ENCODE measurements at regions not wholly inside any gene's neighbourhood (a gene's known extent, or its start where the extent isn't known, plus 50 kb on each side); places are given as distances from the start of the nearest gene placed in this dataset.
"Not testable (repeated sequence)": the region's sequence is repeated elsewhere in the genome, so short reads cannot be mapped to it uniquely, and the experiment has no call there.

- not testable (repeated sequence) for DNase-seq (ENCODE audit: extremely low spot score, unreplicated experiment); H3K27ac Mint-ChIP-seq (ENCODE audit: unreplicated experiment); H3K36me3 Mint-ChIP-seq (ENCODE audit: unreplicated experiment); H3K27me3 Mint-ChIP-seq (ENCODE audit: unreplicated experiment); H3K4me3 Mint-ChIP-seq (ENCODE audit: unreplicated experiment); H3K4me1 Mint-ChIP-seq (ENCODE audit: unreplicated experiment)
- peaks cover 19% of the 10 kb centered on the region for H3K9me3 Mint-ChIP-seq (ENCODE audit: unreplicated experiment)
Measured at GRCh38 chr9:63822615-63823374, 1462.2 kb downstream of the FOXD4L5 start.

GRCh38 chr9:63821293-63821692 lies 1463.7 kb downstream of the FOXD4L5 start:
- not testable (repeated sequence) for H3K4me3 Mint-ChIP-seq (ENCODE audit: unreplicated experiment); H3K4me1 Mint-ChIP-seq (ENCODE audit: unreplicated experiment); DNase-seq (ENCODE audit: extremely low spot score, unreplicated experiment); H3K36me3 Mint-ChIP-seq (ENCODE audit: unreplicated experiment); H3K27ac Mint-ChIP-seq (ENCODE audit: unreplicated experiment)
- peaks cover 17% of the 10 kb centered on the region for H3K27me3 Mint-ChIP-seq (ENCODE audit: unreplicated experiment)
- peaks cover 21% of the 10 kb centered on the region for H3K9me3 Mint-ChIP-seq (ENCODE audit: unreplicated experiment)

GRCh38 chr9:63820882-63821281 lies 1464.1 kb downstream of the FOXD4L5 start:
- H3K4me1 Mint-ChIP-seq (ENCODE audit: unreplicated experiment); H3K4me3 Mint-ChIP-seq (ENCODE audit: unreplicated experiment); DNase-seq (ENCODE audit: extremely low spot score, unreplicated experiment); H3K36me3 Mint-ChIP-seq (ENCODE audit: unreplicated experiment); H3K27ac Mint-ChIP-seq (ENCODE audit: unreplicated experiment): not testable (repeated sequence)
- peaks cover 17% of the 10 kb centered on the region for H3K27me3 Mint-ChIP-seq (ENCODE audit: unreplicated experiment)
- peaks cover 24% of the 10 kb centered on the region for H3K9me3 Mint-ChIP-seq (ENCODE audit: unreplicated experiment)

- not testable (repeated sequence) for H3K27ac Mint-ChIP-seq (ENCODE audit: unreplicated experiment); H3K36me3 Mint-ChIP-seq (ENCODE audit: unreplicated experiment); H3K4me1 Mint-ChIP-seq (ENCODE audit: unreplicated experiment); H3K4me3 Mint-ChIP-seq (ENCODE audit: unreplicated experiment); DNase-seq (ENCODE audit: extremely low spot score, unreplicated experiment)
- Mint-ChIP-seq H3K27me3 (ENCODE audit: unreplicated experiment) (peaks cover 17% of the 10 kb centered on the region), H3K9me3 (ENCODE audit: unreplicated experiment) (peaks cover 25% of the 10 kb centered on the region)
Measured at GRCh38 chr9:63820383-63820782, 1464.6 kb downstream of the FOXD4L5 start.

GRCh38 chr9:63817622-63818518 lies 1467.1 kb downstream of the FOXD4L5 start:
- peak; percentile 94 for DNase-seq (ENCODE audit: extremely low spot score, unreplicated experiment)
- peaks cover 7% of the 10 kb centered on the region for H3K36me3 Mint-ChIP-seq (ENCODE audit: unreplicated experiment)
- H3K4me1 Mint-ChIP-seq (ENCODE audit: unreplicated experiment), result peaks cover 8% of the 10 kb centered on the region
- no peak overlapping the region for H3K27ac Mint-ChIP-seq (ENCODE audit: unreplicated experiment)
- peaks cover 17% of the 10 kb centered on the region for H3K27me3 Mint-ChIP-seq (ENCODE audit: unreplicated experiment)
- peaks cover 24% of the 10 kb centered on the region for H3K9me3 Mint-ChIP-seq (ENCODE audit: unreplicated experiment)
- H3K4me3 Mint-ChIP-seq (ENCODE audit: unreplicated experiment), result peak overlapping the region; percentile 56
- no peak for TF ChIP-seq CTCF (IDR thresholded peaks at IDR 0.05)

GRCh38 chr9:63816751-63817621 lies 1468.0 kb downstream of the FOXD4L5 start:
- Mint-ChIP-seq H3K4me3 (ENCODE audit: unreplicated experiment) (peak overlapping the region; percentile 56), H3K4me1 (ENCODE audit: unreplicated experiment) (peaks cover 8% of the 10 kb centered on the region), H3K9me3 (ENCODE audit: unreplicated experiment) (peaks cover 24% of the 10 kb centered on the region), H3K27me3 (ENCODE audit: unreplicated experiment) (peaks cover 17% of the 10 kb centered on the region), H3K36me3 (ENCODE audit: unreplicated experiment) (peaks cover 7% of the 10 kb centered on the region), H3K27ac (ENCODE audit: unreplicated experiment) (no peak overlapping the region)
- TF ChIP-seq CTCF (IDR thresholded peaks at IDR 0.05), result no peak
- peak; percentile 92 for DNase-seq (ENCODE audit: extremely low spot score, unreplicated experiment)

- not testable (repeated sequence) for DNase-seq (ENCODE audit: extremely low spot score, unreplicated experiment)
Measured at GRCh38 chr9:63814970-63815669, 1469.9 kb downstream of the FOXD4L5 start.

GRCh38 chr9:63813391-63814021 lies 1471.5 kb downstream of the FOXD4L5 start:
- H3K27ac Mint-ChIP-seq (ENCODE audit: unreplicated experiment); H3K4me1 Mint-ChIP-seq (ENCODE audit: unreplicated experiment); DNase-seq (ENCODE audit: extremely low spot score, unreplicated experiment); H3K4me3 Mint-ChIP-seq (ENCODE audit: unreplicated experiment); H3K36me3 Mint-ChIP-seq (ENCODE audit: unreplicated experiment): not testable (repeated sequence)
- H3K9me3 Mint-ChIP-seq (ENCODE audit: unreplicated experiment), result peaks cover 42% of the 10 kb centered on the region
- peaks cover 17% of the 10 kb centered on the region for H3K27me3 Mint-ChIP-seq (ENCODE audit: unreplicated experiment)

More at GRCh38 chr9:63814970-63815669, 1469.9 kb downstream of the FOXD4L5 start:
- H3K36me3 Mint-ChIP-seq (ENCODE audit: unreplicated experiment); H3K4me1 Mint-ChIP-seq (ENCODE audit: unreplicated experiment); H3K27ac Mint-ChIP-seq (ENCODE audit: unreplicated experiment); H3K4me3 Mint-ChIP-seq (ENCODE audit: unreplicated experiment): not testable (repeated sequence)
- Mint-ChIP-seq H3K27me3 (ENCODE audit: unreplicated experiment) (peaks cover 17% of the 10 kb centered on the region), H3K9me3 (ENCODE audit: unreplicated experiment) (peaks cover 33% of the 10 kb centered on the region)

- Mint-ChIP-seq H3K27me3 (ENCODE audit: unreplicated experiment) (peaks cover 13% of the 10 kb centered on the region), H3K9me3 (ENCODE audit: unreplicated experiment) (peaks cover 40% of the 10 kb centered on the region)
- not testable (repeated sequence) for DNase-seq (ENCODE audit: extremely low spot score, unreplicated experiment); H3K36me3 Mint-ChIP-seq (ENCODE audit: unreplicated experiment); H3K4me3 Mint-ChIP-seq (ENCODE audit: unreplicated experiment); H3K4me1 Mint-ChIP-seq (ENCODE audit: unreplicated experiment); H3K27ac Mint-ChIP-seq (ENCODE audit: unreplicated experiment)
Measured at GRCh38 chr9:63812822-63813221, 1472.2 kb downstream of the FOXD4L5 start.

All from osteocyte (in vitro differentiated cells).